ENCODE measurements at regions not wholly inside any gene's neighbourhood (a gene's known extent, or its start where the extent isn't known, plus 50 kb on each side); places are given as distances from the start of the nearest gene placed in this dataset.

DNA sequence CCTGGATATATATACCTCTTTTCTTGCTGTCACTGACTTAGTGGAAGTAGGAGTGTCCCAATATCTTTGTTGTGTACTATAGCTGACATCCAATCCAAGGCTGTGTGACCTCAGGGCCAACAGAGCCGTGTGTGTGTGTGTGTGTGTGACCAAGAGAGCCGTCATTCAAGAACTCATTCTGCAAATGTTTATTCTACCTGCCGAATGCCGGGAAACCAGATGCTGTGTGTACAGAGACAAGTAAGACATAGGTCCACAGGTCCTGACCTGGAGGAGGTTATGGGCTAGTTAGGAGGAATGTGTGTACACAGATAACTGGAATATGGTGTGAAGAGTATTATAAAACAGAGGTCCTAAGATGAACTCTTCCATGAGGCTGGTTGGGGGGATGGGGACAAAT, 190.0 kb downstream of the DHX35 start:
- Mint-ChIP-seq H3K4me1 (no peaks in the 10 kb centered on the region), H3K27me3 (peaks cover 14% of the 10 kb centered on the region), H3K27ac (no peak overlapping the region), H3K9me3 (peaks cover 0 to under 1% (median 0%) of the 10 kb centered on the region in 7 donors), H3K4me3 (no peak overlapping the region), H3K36me3 (no peaks in the 10 kb centered on the region)
- no peak for DNase-seq
- Histone ChIP-seq H3K9me3 (ENCODE audit: control insufficient read depth in 2 of 2, low read length in 2 of 2) (no peaks in the 10 kb centered on the region), H3K36me3 (ENCODE audit: control insufficient read depth, insufficient read depth, low read length) (no peaks in the 10 kb centered on the region), H3K27ac (ENCODE audit: insufficient read depth, low read length, poor library complexity, severe bottlenecking) (no peak overlapping the region), H3K27me3 (ENCODE audit: control insufficient read depth, insufficient read depth, low read length) (peaks cover 4% of the 10 kb centered on the region), H3K4me3 (ENCODE audit: low read depth, low read length) (no peak overlapping the region), H3K4me1 (ENCODE audit: control insufficient read depth, insufficient read depth, low read length, poor library complexity, severe bottlenecking) (no peaks in the 10 kb centered on the region)
- no peak for ATAC-seq (ENCODE audit: low read depth in 2 of 2)

DNA sequence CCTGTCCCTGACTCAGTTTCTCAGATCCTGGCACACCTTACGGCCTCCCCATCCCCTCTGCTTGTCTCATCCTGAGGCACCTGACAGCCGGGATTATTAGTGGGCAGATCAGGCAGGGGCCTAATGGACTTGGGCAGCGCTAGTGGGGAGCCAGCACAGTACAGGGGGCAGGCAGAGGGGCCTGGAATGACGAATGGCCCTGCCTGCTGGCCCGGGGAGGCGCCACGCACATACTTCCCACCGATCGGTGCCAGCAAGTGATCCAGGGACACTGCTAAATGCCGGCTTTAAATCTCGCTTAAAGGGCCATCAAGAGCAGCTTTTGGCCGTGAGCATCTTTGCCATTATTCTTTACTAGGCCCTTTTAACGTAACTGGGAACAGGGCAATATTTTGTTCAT, 188.4 kb downstream of the DHX35 start:
- ATAC-seq (ENCODE audit: low read depth in 2 of 2) (no peak), DNase-seq (no peak)
- H3K27ac Mint-ChIP-seq: no peak overlapping the region
- Histone ChIP-seq H3K4me3 (ENCODE audit: low read depth, low read length) (no peak overlapping the region), H3K27ac (ENCODE audit: insufficient read depth, low read length, poor library complexity, severe bottlenecking) (no peak overlapping the region), H3K9me3 (ENCODE audit: control insufficient read depth in 2 of 2, low read length in 2 of 2) (no peaks in the 10 kb centered on the region), H3K4me1 (ENCODE audit: control insufficient read depth, insufficient read depth, low read length, poor library complexity, severe bottlenecking) (no peaks in the 10 kb centered on the region), H3K36me3 (ENCODE audit: control insufficient read depth, insufficient read depth, low read length) (no peaks in the 10 kb centered on the region), H3K27me3 (ENCODE audit: control insufficient read depth, insufficient read depth, low read length) (peaks cover 4% of the 10 kb centered on the region)
- H3K36me3 Mint-ChIP-seq: no peaks in the 10 kb centered on the region
- peaks cover 0 to 1% (median 0%) of the 10 kb centered on the region in 7 donors for H3K9me3 Mint-ChIP-seq
- no peak overlapping the region for H3K4me3 Mint-ChIP-seq
- peaks cover 4% of the 10 kb centered on the region for H3K27me3 Mint-ChIP-seq
- no peaks in the 10 kb centered on the region for H3K4me1 Mint-ChIP-seq

GRCh38 chr20:39146394-39146793, 184.2 kb downstream of the DHX35 start:
- Histone ChIP-seq H3K27me3 (ENCODE audit: control insufficient read depth, insufficient read depth, low read length) (peaks cover 2% of the 10 kb centered on the region), H3K36me3 (ENCODE audit: control insufficient read depth, insufficient read depth, low read length) (no peaks in the 10 kb centered on the region), H3K9me3 (ENCODE audit: control insufficient read depth in 2 of 2, low read length in 2 of 2) (no peaks in the 10 kb centered on the region), H3K4me3 (ENCODE audit: low read depth, low read length) (no peak overlapping the region), H3K4me1 (ENCODE audit: control insufficient read depth, insufficient read depth, low read length, poor library complexity, severe bottlenecking) (no peaks in the 10 kb centered on the region), H3K27ac (ENCODE audit: insufficient read depth, low read length, poor library complexity, severe bottlenecking) (no peak overlapping the region)
- Mint-ChIP-seq H3K4me3 (no peak overlapping the region), H3K36me3 (no peaks in the 10 kb centered on the region), H3K27me3 (no peaks in the 10 kb centered on the region), H3K27ac (no peak overlapping the region), H3K9me3 (peaks cover 0 to 1% (median 0%) of the 10 kb centered on the region in 7 donors), H3K4me1 (no peaks in the 10 kb centered on the region)
- DNase-seq (no peak), ATAC-seq (ENCODE audit: low read depth in 2 of 2) (no peak)

- no peak overlapping the region for H3K27ac Mint-ChIP-seq
Measured at GRCh38 chr20:39145921-39146320, 183.8 kb downstream of the DHX35 start.

DNA sequence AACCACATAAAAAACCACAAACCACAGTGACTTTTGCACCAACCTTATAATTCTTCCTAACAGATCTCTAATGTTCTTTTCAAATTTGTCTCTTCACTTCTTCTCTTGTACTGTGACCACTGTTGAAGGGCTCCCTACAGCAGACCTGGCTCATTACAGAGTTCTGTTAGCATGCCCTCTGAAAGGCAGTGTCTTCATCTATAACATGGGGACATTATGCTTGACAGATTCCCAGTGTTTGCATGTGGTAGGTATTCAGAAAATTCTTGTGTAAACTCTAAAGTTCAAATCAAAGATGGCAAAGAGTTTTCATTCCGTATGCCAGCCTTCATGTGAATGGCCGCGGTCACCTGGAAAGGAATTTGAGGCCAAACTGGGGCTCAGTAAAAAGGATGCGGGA, 182.6 kb downstream of the DHX35 start:
- Histone ChIP-seq H3K36me3 (ENCODE audit: control insufficient read depth, insufficient read depth, low read length) (no peaks in the 10 kb centered on the region), H3K4me1 (ENCODE audit: control insufficient read depth, insufficient read depth, low read length, poor library complexity, severe bottlenecking) (no peaks in the 10 kb centered on the region), H3K27ac (ENCODE audit: insufficient read depth, low read length, poor library complexity, severe bottlenecking) (no peak overlapping the region), H3K4me3 (ENCODE audit: low read depth, low read length) (no peak overlapping the region), H3K9me3 (ENCODE audit: control insufficient read depth in 2 of 2, low read length in 2 of 2) (no peaks in the 10 kb centered on the region), H3K27me3 (ENCODE audit: control insufficient read depth, insufficient read depth, low read length) (peaks cover 2% of the 10 kb centered on the region)
- Mint-ChIP-seq H3K4me3 (no peak overlapping the region), H3K27me3 (no peaks in the 10 kb centered on the region), H3K27ac (no peak overlapping the region), H3K4me1 (no peaks in the 10 kb centered on the region), H3K36me3 (no peaks in the 10 kb centered on the region), H3K9me3 (peaks cover 0 to 1% (median 0%) of the 10 kb centered on the region in 7 donors)
- DNase-seq (no peak), ATAC-seq (ENCODE audit: low read depth in 2 of 2) (no peak)

More at GRCh38 chr20:39145921-39146320, 183.8 kb downstream of the DHX35 start:
- no peaks in the 10 kb centered on the region for H3K9me3 ChIP-seq (ENCODE audit: control insufficient read depth in 2 of 2, low read length in 2 of 2)
- H3K27me3 ChIP-seq (ENCODE audit: control insufficient read depth, insufficient read depth, low read length): peaks cover 2% of the 10 kb centered on the region
- DNase-seq (no peak), ATAC-seq (ENCODE audit: low read depth in 2 of 2) (no peak)
- peaks cover 0 to 1% (median 0%) of the 10 kb centered on the region in 7 donors for H3K9me3 Mint-ChIP-seq
- no peak overlapping the region for H3K4me3 Mint-ChIP-seq
- no peak overlapping the region for H3K27ac ChIP-seq (ENCODE audit: insufficient read depth, low read length, poor library complexity, severe bottlenecking)
- H3K4me1 Mint-ChIP-seq: no peaks in the 10 kb centered on the region
- no peaks in the 10 kb centered on the region for H3K36me3 Mint-ChIP-seq
- no peaks in the 10 kb centered on the region for H3K4me1 ChIP-seq (ENCODE audit: control insufficient read depth, insufficient read depth, low read length, poor library complexity, severe bottlenecking)
- H3K27me3 Mint-ChIP-seq: no peaks in the 10 kb centered on the region
- H3K4me3 ChIP-seq (ENCODE audit: low read depth, low read length): no peak overlapping the region
- no peaks in the 10 kb centered on the region for H3K36me3 ChIP-seq (ENCODE audit: control insufficient read depth, insufficient read depth, low read length)

DNA sequence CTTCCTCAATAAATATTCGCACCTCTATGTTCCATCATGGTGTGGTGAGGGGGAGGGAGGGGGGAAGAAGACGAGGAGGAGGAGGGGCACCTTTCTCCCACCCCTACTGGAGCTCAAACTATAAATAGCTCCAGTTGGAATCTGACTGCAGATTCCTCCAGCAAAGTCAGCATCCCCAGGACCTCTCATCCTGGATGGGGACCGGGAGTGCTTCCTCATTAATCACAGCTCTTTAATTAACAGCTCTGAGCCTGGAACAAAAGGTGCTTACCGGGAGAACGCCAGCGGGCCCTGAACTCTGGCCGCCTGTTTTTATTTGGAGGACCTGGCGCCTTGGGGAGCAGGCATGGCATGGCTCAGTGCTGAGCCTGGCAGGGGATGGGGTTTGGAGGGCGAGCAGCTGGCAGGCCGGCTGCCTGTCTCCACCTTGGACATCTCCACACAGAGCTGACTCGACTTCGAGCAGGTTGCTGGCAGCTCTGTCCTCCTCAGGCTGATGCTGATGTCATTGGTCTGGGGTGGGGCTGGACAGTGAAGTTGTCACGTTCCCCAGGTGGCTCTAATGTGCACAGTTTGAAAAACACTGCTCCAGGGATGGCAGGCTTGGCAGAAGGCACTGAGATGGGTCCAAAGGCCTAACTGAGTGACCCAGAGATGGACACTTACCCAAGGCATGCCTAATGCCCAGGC, 180.4 kb downstream of the DHX35 start:
- H3K36me3 Mint-ChIP-seq: no peaks in the 10 kb centered on the region
- H3K36me3 ChIP-seq (ENCODE audit: control insufficient read depth, insufficient read depth, low read length): no peaks in the 10 kb centered on the region
- no peak overlapping the region for H3K4me3 Mint-ChIP-seq
- no peaks in the 10 kb centered on the region for H3K4me1 ChIP-seq (ENCODE audit: control insufficient read depth, insufficient read depth, low read length, poor library complexity, severe bottlenecking)
- H3K27me3 ChIP-seq (ENCODE audit: control insufficient read depth, insufficient read depth, low read length): no peaks in the 10 kb centered on the region
- H3K4me3 ChIP-seq (ENCODE audit: low read depth, low read length): no peak overlapping the region
- H3K4me1 Mint-ChIP-seq: no peaks in the 10 kb centered on the region
- no peaks in the 10 kb centered on the region for H3K27me3 Mint-ChIP-seq
- H3K27ac ChIP-seq (ENCODE audit: insufficient read depth, low read length, poor library complexity, severe bottlenecking): no peak overlapping the region
- ATAC-seq (ENCODE audit: low read depth in 2 of 2) (no peak), DNase-seq (no peak)
- H3K27ac Mint-ChIP-seq: no peak overlapping the region
- peaks cover 0 to 1% (median 0%) of the 10 kb centered on the region in 7 donors for H3K9me3 Mint-ChIP-seq
- no peaks in the 10 kb centered on the region for H3K9me3 ChIP-seq (ENCODE audit: control insufficient read depth in 2 of 2, low read length in 2 of 2)

DNA sequence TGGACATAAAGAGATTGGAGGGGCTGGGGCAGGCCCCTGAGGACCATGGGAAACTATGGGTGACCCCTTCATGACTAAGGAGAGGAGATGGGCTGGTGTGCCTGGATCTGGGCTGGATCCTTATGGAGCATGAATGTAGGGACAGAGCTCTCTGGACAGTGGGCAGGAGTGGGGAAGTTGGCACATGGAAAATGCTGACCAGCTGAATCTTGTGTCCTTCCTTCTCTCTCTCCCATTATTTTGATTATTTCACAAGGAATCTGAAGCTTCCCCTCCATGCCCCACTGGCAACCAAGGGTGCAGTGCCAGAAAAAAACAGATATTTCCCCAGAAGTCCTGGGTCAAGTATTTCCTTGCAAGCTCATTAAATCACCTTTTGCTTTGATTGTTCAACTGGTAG, 175.2 kb downstream of the DHX35 start:
- H3K4me3 Mint-ChIP-seq: no peak overlapping the region
- ATAC-seq (ENCODE audit: low read depth in 2 of 2): no peak
- no peak overlapping the region for H3K27ac ChIP-seq (ENCODE audit: insufficient read depth, low read length, poor library complexity, severe bottlenecking)
- no peaks in the 10 kb centered on the region for H3K9me3 ChIP-seq (ENCODE audit: control insufficient read depth in 2 of 2, low read length in 2 of 2)
- H3K4me1 ChIP-seq (ENCODE audit: control insufficient read depth, insufficient read depth, low read length, poor library complexity, severe bottlenecking): no peaks in the 10 kb centered on the region
- H3K4me3 ChIP-seq (ENCODE audit: low read depth, low read length): no peak overlapping the region
- H3K36me3 ChIP-seq (ENCODE audit: control insufficient read depth, insufficient read depth, low read length): no peaks in the 10 kb centered on the region
- H3K27ac Mint-ChIP-seq: no peak overlapping the region
- H3K36me3 Mint-ChIP-seq: no peaks in the 10 kb centered on the region
- no peaks in the 10 kb centered on the region for H3K4me1 Mint-ChIP-seq
- H3K27me3 Mint-ChIP-seq: peaks cover 4% of the 10 kb centered on the region
- peaks cover 0 to 1% (median 0%) of the 10 kb centered on the region in 7 donors for H3K9me3 Mint-ChIP-seq
- no peak for DNase-seq
- no peaks in the 10 kb centered on the region for H3K27me3 ChIP-seq (ENCODE audit: control insufficient read depth, insufficient read depth, low read length)

GRCh38 chr20:39136798-39137197, 174.7 kb downstream of the DHX35 start:
- no peak for DNase-seq
- no peaks in the 10 kb centered on the region for H3K9me3 ChIP-seq (ENCODE audit: control insufficient read depth in 2 of 2, low read length in 2 of 2)
- no peaks in the 10 kb centered on the region for H3K4me1 ChIP-seq (ENCODE audit: control insufficient read depth, insufficient read depth, low read length, poor library complexity, severe bottlenecking)
- H3K36me3 ChIP-seq (ENCODE audit: control insufficient read depth, insufficient read depth, low read length): no peaks in the 10 kb centered on the region
- no peak overlapping the region for H3K27ac Mint-ChIP-seq
- H3K27me3 Mint-ChIP-seq: peaks cover 4% of the 10 kb centered on the region
- peaks cover 0 to 1% (median 0%) of the 10 kb centered on the region in 7 donors for H3K9me3 Mint-ChIP-seq
- no peaks in the 10 kb centered on the region for H3K36me3 Mint-ChIP-seq
- no peak overlapping the region for H3K27ac ChIP-seq (ENCODE audit: insufficient read depth, low read length, poor library complexity, severe bottlenecking)
- ATAC-seq (ENCODE audit: low read depth in 2 of 2): no peak
- H3K4me1 Mint-ChIP-seq: no peaks in the 10 kb centered on the region
- H3K4me3 Mint-ChIP-seq: no peak overlapping the region
- H3K27me3 ChIP-seq (ENCODE audit: control insufficient read depth, insufficient read depth, low read length): no peaks in the 10 kb centered on the region
- no peak overlapping the region for H3K4me3 ChIP-seq (ENCODE audit: low read depth, low read length)

Measured in CD4-positive, CD25-positive, alpha-beta regulatory T cell (primary cell).